HG03139 (cell line): ENCODE measurements at regions not wholly inside any gene's neighbourhood (a gene's known extent, or its start where the extent isn't known, plus 50 kb on each side); places are given as distances from the start of the nearest gene placed in this dataset.
A peak's percentile ranks its signal among the peaks of the same experiment; 100 is the strongest.
"Not testable (repeated sequence)": the region's sequence is repeated elsewhere in the genome, so short reads cannot be mapped to it uniquely, and the experiment has no call there.

Source experiments
- ATAC-seq: cut with Tn5 transposase; IDR thresholded peaks from one replicate; pipeline ENCODE4 v1.9.1; 2021; ENCODE audit not compliant: unreplicated experiment

GRCh38 chr12:25341877-25342276, 91.1 kb upstream of the KRAS start:
- not testable (repeated sequence) for ATAC-seq

GRCh38 chr12:25337916-25338315, 87.2 kb upstream of the KRAS start:
- no peak for ATAC-seq

- ATAC-seq = peak; percentile 67
These were observed 81.4 kb upstream of the KRAS start for GRCh38 chr12:25332143-25332542.

- ATAC-seq = no peak
These were observed 77.5 kb upstream of the KRAS start for GRCh38 chr12:25328072-25328712.

GRCh38 chr12:25327321-25327720, 76.6 kb upstream of the KRAS start:
- ATAC-seq = no peak

GRCh38 chr12:25326326-25326725, 75.6 kb upstream of the KRAS start:
- ATAC-seq = no peak

GRCh38 chr12:25324861-25325260, 74.1 kb upstream of the KRAS start:
- ATAC-seq = no peak

- no peak for ATAC-seq
These were observed 72.9 kb upstream of the KRAS start for GRCh38 chr12:25323581-25323982.

- no peak for ATAC-seq
These were observed 72.3 kb upstream of the KRAS start for GRCh38 chr12:25322918-25323531.

- ATAC-seq = no peak
These were observed 71.6 kb upstream of the KRAS start for GRCh38 chr12:25322351-25322750.

- ATAC-seq = no peak
These were observed 71.0 kb upstream of the KRAS start for GRCh38 chr12:25321772-25322171.

GRCh38 chr12:25320123-25321006, 69.6 kb upstream of the KRAS start:
- peak; percentile 66 for ATAC-seq

- no peak for ATAC-seq
These were observed 68.7 kb upstream of the KRAS start for GRCh38 chr12:25319233-25319984.

- ATAC-seq = no peak
These were observed 66.8 kb upstream of the KRAS start for GRCh38 chr12:25317553-25317952.

GRCh38 chr12:25315388-25315787, 64.7 kb upstream of the KRAS start:
- ATAC-seq = no peak

GRCh38 chr12:25313266-25313990, 62.7 kb upstream of the KRAS start:
- not testable (repeated sequence) for ATAC-seq

- ATAC-seq = no peak
These were observed 60.8 kb upstream of the KRAS start for GRCh38 chr12:25311506-25311905.

- not testable (repeated sequence) for ATAC-seq
These were observed 59.3 kb upstream of the KRAS start for GRCh38 chr12:25310071-25310470.

- no peak for ATAC-seq
These were observed 58.0 kb upstream of the KRAS start for GRCh38 chr12:25308756-25309155.

- no peak for ATAC-seq
These were observed 57.1 kb upstream of the KRAS start for GRCh38 chr12:25307818-25308217.

- ATAC-seq = no peak
These were observed 51.1 kb upstream of the KRAS start for GRCh38 chr12:25301798-25302197.
